ES-I3 (cell line): ENCODE measurements at regions not wholly inside any gene's neighbourhood (a gene's known extent, or its start where the extent isn't known, plus 50 kb on each side); places are given as distances from the start of the nearest gene placed in this dataset.
"Not testable (repeated sequence)": the region's sequence is repeated elsewhere in the genome, so short reads cannot be mapped to it uniquely, and the experiment has no call there.

Source experiments
- H3K36me3 ChIP-seq: 2 replicates; pipeline ENCODE4 v1.6.1; 2013; ENCODE audit warnings: mild to moderate bottlenecking, low read length, control low read depth, moderate library complexity; ENCODE audit not compliant: insufficient read depth
- H3K4me1 ChIP-seq: 2 replicates; pipeline ENCODE4 v1.6.1; 2013; ENCODE audit warnings: mild to moderate bottlenecking, control low read depth, low read length; ENCODE audit not compliant: insufficient read depth
- H3K9ac ChIP-seq: 2 replicates; pipeline ENCODE4 v1.6.1; 2013; ENCODE audit warnings: low read depth, mild to moderate bottlenecking, low read length, moderate library complexity
- H3K9me3 ChIP-seq: 2 replicates; pipeline ENCODE4 v1.6.1; 2013; ENCODE audit warnings: mild to moderate bottlenecking, low read length, moderate library complexity; ENCODE audit not compliant: control insufficient read depth, insufficient read depth

GRCh38 chr1:229147072-229147471 is 123.8 kb upstream of the RAB4A start:
- H3K4me1 ChIP-seq, result peaks cover 15% of the 10 kb centered on the region
- no peak overlapping the region for H3K9ac ChIP-seq
- no peaks in the 10 kb centered on the region for H3K36me3 ChIP-seq
- no peaks in the 10 kb centered on the region for H3K9me3 ChIP-seq

DNA sequence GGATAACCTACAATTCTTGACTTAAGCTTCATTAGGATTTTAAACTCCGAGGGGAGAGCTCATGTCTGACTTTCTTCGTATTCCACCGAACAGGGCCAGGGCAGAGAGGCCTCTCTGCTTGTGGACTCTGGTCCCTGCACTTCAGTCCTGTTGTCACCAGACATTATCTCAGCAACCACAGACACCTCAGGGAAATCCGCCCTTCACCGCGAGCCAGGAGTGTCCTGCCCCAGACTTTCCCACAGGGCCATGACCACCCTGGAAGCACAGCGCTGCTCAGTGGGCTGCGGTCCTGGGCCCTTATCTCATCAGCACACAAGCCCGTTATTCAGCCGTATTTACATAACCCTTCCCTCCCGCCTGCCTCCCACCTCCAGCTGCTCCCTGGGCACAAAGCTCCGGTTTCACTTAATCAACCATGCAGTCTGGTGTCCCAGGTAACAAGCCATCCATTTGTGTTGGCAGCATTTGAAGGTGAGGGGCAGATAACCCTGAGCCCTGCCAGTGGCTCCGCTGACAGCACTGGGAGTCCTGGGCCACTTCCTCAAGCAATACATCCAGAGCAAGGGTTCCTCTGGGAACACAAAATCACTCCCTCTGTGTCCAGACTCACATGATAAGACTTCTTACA is 122.8 kb upstream of the RAB4A start:
- H3K36me3 ChIP-seq, result no peaks in the 10 kb centered on the region
- no peaks in the 10 kb centered on the region for H3K9me3 ChIP-seq
- H3K9ac ChIP-seq, result no peak overlapping the region
- H3K4me1 ChIP-seq, result peaks cover 15% of the 10 kb centered on the region

GRCh38 chr1:229148743-229149142 is 122.2 kb upstream of the RAB4A start:
- Histone ChIP-seq H3K4me1 (peaks cover 15% of the 10 kb centered on the region), H3K9me3 (no peaks in the 10 kb centered on the region), H3K36me3 (no peaks in the 10 kb centered on the region), H3K9ac (no peak overlapping the region)

DNA sequence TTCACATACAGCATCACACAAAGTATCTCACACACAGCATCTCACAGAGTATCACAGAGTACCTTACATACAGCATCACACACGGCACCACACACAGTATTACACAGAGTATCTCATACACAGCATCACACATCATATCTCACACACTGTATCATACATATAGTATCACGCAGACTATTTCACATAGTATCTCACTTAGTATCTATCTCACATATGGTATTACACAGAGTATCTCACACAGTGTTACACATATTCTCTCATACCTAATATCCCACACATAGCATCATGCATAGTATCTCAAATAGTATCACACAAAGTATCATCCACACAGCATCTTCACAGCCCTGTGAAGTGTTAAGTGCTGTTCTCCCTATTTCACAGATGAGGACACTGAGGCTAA is 121.5 kb upstream of the RAB4A start:
- H3K36me3 ChIP-seq, result no peaks in the 10 kb centered on the region
- peaks cover 15% of the 10 kb centered on the region for H3K4me1 ChIP-seq
- H3K9me3 ChIP-seq, result no peaks in the 10 kb centered on the region
- no peak overlapping the region for H3K9ac ChIP-seq

GRCh38 chr1:229150518-229150917 is 120.4 kb upstream of the RAB4A start:
- no peak overlapping the region for H3K9ac ChIP-seq
- no peaks in the 10 kb centered on the region for H3K9me3 ChIP-seq
- H3K36me3 ChIP-seq, result peaks cover 3% of the 10 kb centered on the region; the same call in 1 of the 2 replicates
- peaks cover 15% of the 10 kb centered on the region for H3K4me1 ChIP-seq

- H3K9me3 ChIP-seq, H3K9ac ChIP-seq, H3K36me3 ChIP-seq: not testable (repeated sequence)
- peaks cover 15% of the 10 kb centered on the region for H3K4me1 ChIP-seq
These were observed 119.5 kb upstream of the RAB4A start for GRCh38 chr1:229151412-229151811.

DNA sequence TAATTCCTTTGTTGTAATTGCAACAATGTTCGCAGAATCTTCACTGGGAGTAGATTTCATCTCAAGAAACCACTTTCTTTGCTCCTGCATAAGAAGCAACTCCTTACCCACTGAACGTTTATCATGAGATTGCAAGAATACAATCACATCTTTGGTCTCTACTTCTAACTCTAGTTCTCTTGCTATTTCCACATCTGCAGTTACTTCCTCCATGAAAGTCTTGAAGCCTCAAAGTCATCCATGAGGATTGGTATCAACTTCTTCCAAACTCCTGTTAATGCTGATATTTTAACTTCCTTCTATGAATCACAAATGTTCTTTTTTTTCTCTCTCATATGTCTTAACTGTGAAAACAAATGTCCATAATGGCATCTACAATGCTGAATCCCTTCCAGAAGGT is 118.6 kb upstream of the RAB4A start:
- Histone ChIP-seq H3K36me3 (peaks cover 6% of the 10 kb centered on the region; the same call in 1 of the 2 replicates), H3K9ac (no peak overlapping the region), H3K4me1 (peaks cover 15% of the 10 kb centered on the region), H3K9me3 (no peaks in the 10 kb centered on the region)

DNA sequence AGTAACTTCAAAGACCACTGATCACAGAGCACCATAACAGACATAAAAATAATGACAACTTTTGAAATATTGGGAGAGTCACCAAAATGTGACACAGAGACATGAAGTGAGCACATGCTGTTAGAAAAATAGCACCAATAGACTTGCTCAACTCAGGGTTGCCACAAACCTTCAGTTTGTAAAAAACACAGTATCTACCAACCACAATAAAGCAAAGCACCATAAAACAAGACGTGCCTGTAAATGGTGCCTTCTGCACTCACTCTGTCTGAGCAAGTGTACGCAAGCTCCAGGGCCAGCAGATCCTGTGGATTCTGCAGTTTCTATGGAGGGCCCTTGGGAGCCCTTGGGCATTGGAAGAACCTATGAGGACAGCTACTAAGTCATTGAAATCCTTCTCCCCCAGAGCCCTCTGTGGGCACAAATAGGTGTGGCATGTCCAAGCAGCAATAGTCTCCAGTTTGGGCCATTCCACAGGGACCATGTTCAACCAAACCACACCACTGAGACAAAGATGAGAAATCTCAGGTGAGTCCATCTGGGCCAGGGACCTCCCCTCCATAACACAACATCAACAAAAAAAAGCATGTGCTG is 116.9 kb upstream of the RAB4A start:
- Histone ChIP-seq H3K36me3 (peaks cover 6% of the 10 kb centered on the region; the same call in 1 of the 2 replicates), H3K9ac (no peak overlapping the region), H3K4me1 (peaks cover 17% of the 10 kb centered on the region), H3K9me3 (no peaks in the 10 kb centered on the region)

GRCh38 chr1:229154811-229155210 is 116.1 kb upstream of the RAB4A start:
- H3K36me3 ChIP-seq, result peaks cover 6% of the 10 kb centered on the region; the same call in 1 of the 2 replicates
- no peak overlapping the region for H3K9ac ChIP-seq
- H3K4me1 ChIP-seq, result peaks cover 18% of the 10 kb centered on the region
- H3K9me3 ChIP-seq, result no peaks in the 10 kb centered on the region

DNA sequence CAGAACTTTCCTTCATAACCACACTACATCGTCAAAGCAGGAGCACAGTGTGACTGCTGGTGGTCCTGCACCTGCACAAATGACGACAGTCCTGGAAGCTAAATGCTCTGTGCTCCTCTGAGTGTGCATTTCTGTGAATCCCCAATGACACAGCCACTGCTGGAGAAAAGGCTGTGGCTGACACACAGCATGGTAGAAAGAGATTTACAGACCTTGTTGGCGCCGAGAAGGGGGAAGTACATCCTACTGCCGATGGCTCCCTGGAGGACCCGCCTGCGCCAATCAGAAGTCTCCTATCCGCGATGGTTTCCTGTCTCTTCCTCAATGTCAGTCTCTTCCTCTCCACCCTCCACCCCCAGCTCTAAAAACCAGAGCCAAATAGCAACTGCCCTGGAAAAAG is 115.4 kb upstream of the RAB4A start:
- Histone ChIP-seq H3K9me3 (no peaks in the 10 kb centered on the region), H3K4me1 (peaks cover 18% of the 10 kb centered on the region), H3K9ac (no peak overlapping the region), H3K36me3 (peaks cover 6% of the 10 kb centered on the region; the same call in 1 of the 2 replicates)

- Histone ChIP-seq H3K9me3 (no peaks in the 10 kb centered on the region), H3K4me1 (peaks cover 12% of the 10 kb centered on the region), H3K36me3 (peaks cover 6% of the 10 kb centered on the region; the same call in 1 of the 2 replicates), H3K9ac (no peak overlapping the region)
These were observed 114.0 kb upstream of the RAB4A start for GRCh38 chr1:229156872-229157271.

DNA sequence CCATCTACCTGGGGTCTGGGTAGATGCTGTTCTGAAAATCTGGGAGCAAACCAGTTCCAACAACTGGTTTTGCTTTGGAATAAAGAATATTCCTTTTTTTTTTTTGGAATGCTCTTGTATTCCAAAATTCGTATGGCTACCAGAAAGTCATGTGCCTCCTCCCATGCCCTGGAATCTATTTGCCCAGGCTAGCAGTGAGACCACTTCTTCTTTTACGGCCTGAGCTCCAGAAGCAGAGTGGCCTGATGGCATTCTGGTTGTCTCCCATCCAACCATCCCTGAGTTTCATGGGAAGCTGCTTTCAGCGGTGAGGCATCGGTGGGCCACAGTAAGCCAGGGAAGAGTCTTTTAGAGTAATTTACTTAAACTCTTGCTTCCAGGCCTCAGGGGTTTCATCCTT is 113.4 kb upstream of the RAB4A start:
- Histone ChIP-seq H3K36me3 (peaks cover 6% of the 10 kb centered on the region; the same call in 1 of the 2 replicates), H3K4me1 (peaks cover 12% of the 10 kb centered on the region), H3K9me3 (no peaks in the 10 kb centered on the region), H3K9ac (no peak overlapping the region)

GRCh38 chr1:229158341-229158921 is 112.5 kb upstream of the RAB4A start:
- peaks cover 6% of the 10 kb centered on the region; the same call in 1 of the 2 replicates for H3K36me3 ChIP-seq
- H3K4me1 ChIP-seq, result peaks cover 15% of the 10 kb centered on the region
- H3K9me3 ChIP-seq, result no peaks in the 10 kb centered on the region
- H3K9ac ChIP-seq, result no peak overlapping the region

- H3K36me3 ChIP-seq, result peaks cover 6% of the 10 kb centered on the region; the same call in 1 of the 2 replicates
- no peak overlapping the region for H3K9ac ChIP-seq
- no peaks in the 10 kb centered on the region for H3K9me3 ChIP-seq
- H3K4me1 ChIP-seq, result peaks cover 15% of the 10 kb centered on the region
These were observed 112.0 kb upstream of the RAB4A start for GRCh38 chr1:229158927-229159326.
